ENCODE measurements at regions not wholly inside any gene's neighbourhood (a gene's known extent, or its start where the extent isn't known, plus 50 kb on each side); places are given as distances from the start of the nearest gene placed in this dataset.

DNA sequence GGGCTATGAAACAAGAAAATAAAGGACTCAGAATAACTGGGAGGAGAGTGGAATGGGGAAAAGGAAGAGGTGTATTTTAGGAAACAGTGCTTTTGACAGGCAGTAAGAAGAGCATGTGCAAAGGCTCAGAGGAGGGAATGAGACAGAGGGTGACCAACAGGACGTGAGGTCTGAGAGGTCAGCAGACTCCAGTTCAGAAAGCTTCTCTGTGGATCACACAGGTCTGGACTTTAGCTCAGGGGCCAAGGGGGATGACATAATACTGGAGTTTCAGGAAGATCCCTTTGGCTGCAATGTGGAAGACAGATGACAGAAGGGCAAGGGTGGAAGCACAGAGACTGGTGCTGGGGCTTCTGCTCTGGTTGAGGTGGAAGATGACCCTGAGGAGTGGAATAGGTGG lies 489.9 kb upstream of the CDH5 start:
- no peak for DNase-seq
- no peaks in the 10 kb centered on the region for H3K4me1 Mint-ChIP-seq (ENCODE audit: low read depth)

DNA sequence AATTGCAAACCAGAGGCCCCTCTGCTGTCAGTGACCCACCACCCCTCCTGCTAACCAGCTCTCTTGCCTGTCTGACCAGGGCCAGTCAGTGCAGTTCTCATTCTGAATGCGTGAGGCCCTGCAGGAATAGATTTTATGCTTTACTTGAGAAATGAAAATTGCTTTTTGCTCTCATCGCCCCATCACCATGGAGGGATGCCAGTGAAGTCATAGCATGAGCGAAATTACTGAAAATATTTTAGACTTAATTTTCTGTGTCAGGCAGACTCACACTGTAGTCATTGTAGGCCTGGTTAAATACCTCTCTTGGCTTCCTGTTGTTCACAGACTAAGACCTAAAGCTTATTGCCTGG lies 490.5 kb upstream of the CDH5 start:
- Mint-ChIP-seq H3K4me3 (no peak overlapping the region), H3K4me1 (ENCODE audit: low read depth) (no peaks in the 10 kb centered on the region), H3K27me3 (no peaks in the 10 kb centered on the region), H3K36me3 (ENCODE audit: low read depth) (no peaks in the 10 kb centered on the region), H3K27ac (no peak overlapping the region), H3K9me3 (no peaks in the 10 kb centered on the region)
- DNase-seq = no peak

More for the DNA sequence above, 489.9 kb upstream of the CDH5 start:
- H3K27me3 Mint-ChIP-seq = no peaks in the 10 kb centered on the region
- no peaks in the 10 kb centered on the region for H3K9me3 Mint-ChIP-seq
- no peak overlapping the region for H3K4me3 Mint-ChIP-seq
- H3K36me3 Mint-ChIP-seq (ENCODE audit: low read depth) = no peaks in the 10 kb centered on the region
- no peak overlapping the region for H3K27ac Mint-ChIP-seq

DNA sequence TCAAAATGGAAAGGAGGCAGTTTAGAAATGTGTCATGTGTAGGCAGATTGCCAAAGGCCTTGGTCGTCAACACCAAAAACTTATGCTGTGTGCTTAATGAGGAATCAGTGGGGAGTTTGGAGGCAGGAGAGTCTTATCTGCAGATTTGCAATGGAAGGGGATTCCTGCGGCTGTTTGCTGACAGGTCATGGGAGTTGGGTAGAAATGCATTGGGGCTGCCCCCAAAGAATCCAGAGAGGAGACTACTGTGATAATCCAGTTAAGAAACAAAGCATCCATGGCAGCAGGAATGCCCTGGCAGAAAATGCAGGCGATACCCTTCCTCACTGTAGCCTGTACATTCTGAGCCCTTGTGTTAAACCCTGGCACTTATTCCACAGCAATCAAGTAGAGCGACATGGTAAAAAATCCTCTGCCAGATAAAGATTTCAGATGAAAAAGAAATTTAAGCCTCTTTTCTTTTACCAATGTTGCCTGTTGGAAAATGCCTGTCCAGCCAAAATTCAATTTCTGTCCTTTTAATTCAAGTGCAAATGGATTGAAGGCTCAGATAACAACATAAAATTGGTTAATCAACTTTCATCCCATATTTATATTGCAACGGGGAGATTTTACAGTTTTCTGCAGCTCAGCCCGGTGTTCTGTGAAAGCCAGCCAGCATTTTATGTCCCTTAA lies 491.0 kb upstream of the CDH5 start:
- no peaks in the 10 kb centered on the region for H3K9me3 Mint-ChIP-seq
- no peaks in the 10 kb centered on the region for H3K4me1 Mint-ChIP-seq (ENCODE audit: low read depth)
- no peak overlapping the region for H3K4me3 Mint-ChIP-seq
- H3K27me3 Mint-ChIP-seq = no peaks in the 10 kb centered on the region
- no peaks in the 10 kb centered on the region for H3K36me3 Mint-ChIP-seq (ENCODE audit: low read depth)
- H3K27ac Mint-ChIP-seq = no peak overlapping the region
- DNase-seq = no peak

DNA sequence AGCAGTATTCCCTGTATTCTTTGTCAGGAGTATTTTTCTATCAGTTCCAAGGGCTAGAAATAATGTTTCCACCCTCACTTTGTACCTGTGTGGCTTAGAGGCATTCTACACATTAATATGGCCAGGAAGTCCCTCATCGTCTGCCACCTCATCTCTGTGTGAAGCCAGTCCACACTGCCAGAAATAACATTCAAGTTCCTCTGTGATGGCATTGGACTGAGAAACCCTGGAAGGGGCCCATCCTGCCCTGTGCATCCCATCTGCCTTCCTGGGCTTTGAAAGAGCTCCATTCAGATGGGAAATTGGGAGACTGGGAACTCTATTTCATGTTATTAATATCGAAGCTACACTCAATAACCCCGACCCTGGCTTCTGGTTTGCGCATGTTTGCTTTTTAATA lies 497.2 kb upstream of the CDH5 start:
- no peak overlapping the region for H3K4me3 Mint-ChIP-seq
- H3K4me1 Mint-ChIP-seq (ENCODE audit: low read depth) = no peaks in the 10 kb centered on the region
- DNase-seq = no peak
- peaks cover 2% of the 10 kb centered on the region for H3K9me3 Mint-ChIP-seq
- H3K27ac Mint-ChIP-seq = no peak overlapping the region
- no peaks in the 10 kb centered on the region for H3K36me3 Mint-ChIP-seq (ENCODE audit: low read depth)
- no peaks in the 10 kb centered on the region for H3K27me3 Mint-ChIP-seq

DNA sequence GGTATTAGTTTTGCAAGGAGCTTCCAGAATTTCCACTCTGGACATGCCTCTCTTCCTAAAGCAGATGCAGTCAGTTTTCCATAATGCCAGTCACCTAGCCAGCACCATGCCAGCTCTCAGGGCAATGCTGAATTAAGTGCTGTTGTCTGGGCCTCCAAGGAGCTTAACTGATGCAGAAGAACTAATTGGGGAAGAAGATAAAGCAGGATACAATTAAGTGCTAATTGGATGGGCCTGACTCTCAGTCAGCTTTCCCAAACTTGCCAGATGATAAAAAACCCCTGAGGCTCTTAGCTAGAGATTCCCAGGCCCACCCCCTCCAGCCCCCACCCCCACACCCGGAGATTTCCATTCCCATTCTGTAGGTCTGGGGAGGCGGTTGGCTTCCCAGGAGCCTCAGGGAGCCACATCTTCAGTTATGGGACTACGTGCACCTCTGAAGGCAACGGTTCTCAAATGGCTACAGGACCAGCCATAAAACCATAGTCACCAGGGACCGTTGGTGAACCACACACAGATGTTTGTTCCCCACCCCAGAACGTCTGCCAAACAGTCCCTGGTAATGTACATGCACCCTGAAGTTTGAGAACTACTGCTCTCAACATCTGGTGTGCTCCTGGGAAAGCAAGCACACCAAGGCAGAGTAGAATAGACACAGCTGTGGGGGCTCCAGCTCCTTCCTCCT lies 499.1 kb upstream of the CDH5 start:
- Mint-ChIP-seq H3K4me3 (no peak overlapping the region), H3K4me1 (ENCODE audit: low read depth) (no peaks in the 10 kb centered on the region), H3K9me3 (peaks cover 7% of the 10 kb centered on the region), H3K27ac (no peak overlapping the region), H3K27me3 (no peaks in the 10 kb centered on the region), H3K36me3 (ENCODE audit: low read depth) (no peaks in the 10 kb centered on the region)
- no peak for DNase-seq

DNA sequence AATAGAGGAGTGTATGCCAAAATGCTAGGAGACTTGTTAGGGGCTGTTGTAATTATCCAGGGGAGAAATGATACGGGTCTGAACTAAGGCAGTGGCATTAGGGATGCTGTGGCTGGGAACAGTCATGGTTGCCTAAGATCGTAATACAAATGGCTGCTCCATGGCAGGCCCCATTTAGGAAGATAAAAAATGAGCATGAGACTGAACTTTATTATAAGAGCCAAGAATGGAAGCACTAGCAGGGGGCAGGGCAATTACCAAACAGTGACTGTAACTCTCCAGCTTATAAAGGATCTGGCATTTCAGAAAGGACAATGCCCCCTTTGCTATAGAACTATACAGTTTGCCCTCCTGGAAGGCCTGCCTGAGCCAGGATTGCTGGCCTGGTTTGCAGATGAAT lies 503.3 kb upstream of the CDH5 start:
- Mint-ChIP-seq H3K36me3 (ENCODE audit: low read depth) (no peaks in the 10 kb centered on the region), H3K4me1 (ENCODE audit: low read depth) (no peaks in the 10 kb centered on the region), H3K27ac (no peak overlapping the region), H3K9me3 (peaks cover 7% of the 10 kb centered on the region), H3K27me3 (no peaks in the 10 kb centered on the region), H3K4me3 (no peak overlapping the region)
- no peak for DNase-seq

DNA sequence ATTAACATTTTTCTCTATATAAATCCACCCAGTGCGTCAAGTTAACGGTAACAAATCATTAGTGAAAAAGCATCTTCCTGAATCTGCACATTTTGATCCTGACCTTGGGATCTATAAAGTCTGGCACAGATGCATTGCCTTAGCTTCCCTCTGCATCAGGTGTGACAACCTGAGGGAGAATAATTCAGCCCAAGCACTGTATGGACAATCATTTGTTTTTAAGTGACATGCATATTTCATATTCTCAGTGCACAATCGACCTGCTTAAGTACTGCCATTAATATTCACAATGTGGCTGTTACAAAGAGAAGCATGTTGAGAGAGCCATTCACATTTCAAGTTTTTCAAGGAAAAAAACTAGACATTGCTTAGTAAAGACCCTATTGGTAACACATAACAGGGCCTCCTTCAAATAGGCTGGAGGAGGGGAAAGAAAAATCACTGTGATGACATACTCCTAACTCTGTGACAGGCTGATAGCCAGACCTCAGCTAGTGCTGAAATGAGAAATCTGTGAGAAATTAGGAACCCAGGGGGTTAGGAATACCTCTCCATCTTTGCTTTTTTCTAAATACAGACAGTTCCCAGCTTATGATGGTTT lies 505.3 kb upstream of the CDH5 start:
- H3K27me3 Mint-ChIP-seq = no peaks in the 10 kb centered on the region
- peaks cover 7% of the 10 kb centered on the region for H3K9me3 Mint-ChIP-seq
- no peak for DNase-seq
- H3K27ac Mint-ChIP-seq = no peak overlapping the region
- no peaks in the 10 kb centered on the region for H3K4me1 Mint-ChIP-seq (ENCODE audit: low read depth)
- H3K36me3 Mint-ChIP-seq (ENCODE audit: low read depth) = no peaks in the 10 kb centered on the region
- no peak overlapping the region for H3K4me3 Mint-ChIP-seq

DNA sequence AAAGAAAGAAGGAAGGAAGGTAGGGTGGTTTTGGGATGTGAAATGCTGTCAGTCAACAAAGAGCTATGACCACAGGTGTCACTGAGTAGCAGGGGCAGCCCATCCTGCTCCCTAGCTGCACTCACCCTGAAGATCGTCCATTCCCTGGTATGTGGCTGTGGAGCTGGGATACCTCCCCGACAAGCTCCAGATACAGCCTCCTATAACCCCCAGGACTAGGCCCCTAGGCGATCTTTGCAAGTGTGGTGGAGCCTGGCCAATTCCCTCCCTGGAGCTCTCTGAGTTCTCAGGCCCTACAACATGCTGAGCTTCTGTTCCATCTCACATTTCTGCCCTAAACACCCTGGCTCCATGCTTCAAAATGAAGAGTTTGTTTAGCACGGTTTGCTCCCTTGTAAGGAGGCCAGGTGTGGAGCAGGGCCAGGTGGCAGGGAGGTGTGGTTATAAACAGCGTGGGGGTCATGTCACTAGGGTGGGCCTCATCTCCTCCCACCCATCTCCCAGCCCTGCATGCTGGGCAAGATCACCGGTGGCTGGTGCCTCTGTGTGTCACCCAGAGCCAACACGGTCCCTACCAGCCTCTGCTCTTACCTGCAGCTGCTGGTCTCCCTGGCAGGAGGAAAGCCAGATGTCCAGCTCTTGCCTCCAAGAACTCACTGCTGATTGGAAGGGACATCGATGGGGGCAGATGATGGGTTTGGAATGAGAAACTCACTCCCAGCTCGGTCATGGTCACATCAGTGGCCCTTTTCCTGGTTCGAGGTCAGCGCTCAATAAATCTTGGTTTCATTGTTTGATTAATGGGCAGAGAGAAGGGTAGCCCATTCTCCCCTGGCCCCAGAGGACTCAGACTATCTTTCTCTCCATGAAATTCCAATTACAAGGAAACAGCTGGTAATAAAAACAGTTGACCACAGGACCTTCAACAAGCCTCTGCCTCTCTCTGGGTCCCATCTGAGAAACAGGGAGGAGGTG lies 511.0 kb upstream of the CDH5 start:
- no peaks in the 10 kb centered on the region for H3K27me3 Mint-ChIP-seq
- H3K4me3 Mint-ChIP-seq = no peak overlapping the region
- no peak overlapping the region for H3K27ac Mint-ChIP-seq
- no peaks in the 10 kb centered on the region for H3K36me3 Mint-ChIP-seq (ENCODE audit: low read depth)
- no peaks in the 10 kb centered on the region for H3K9me3 Mint-ChIP-seq
- H3K4me1 Mint-ChIP-seq (ENCODE audit: low read depth) = no peaks in the 10 kb centered on the region
- DNase-seq = no peak

DNA sequence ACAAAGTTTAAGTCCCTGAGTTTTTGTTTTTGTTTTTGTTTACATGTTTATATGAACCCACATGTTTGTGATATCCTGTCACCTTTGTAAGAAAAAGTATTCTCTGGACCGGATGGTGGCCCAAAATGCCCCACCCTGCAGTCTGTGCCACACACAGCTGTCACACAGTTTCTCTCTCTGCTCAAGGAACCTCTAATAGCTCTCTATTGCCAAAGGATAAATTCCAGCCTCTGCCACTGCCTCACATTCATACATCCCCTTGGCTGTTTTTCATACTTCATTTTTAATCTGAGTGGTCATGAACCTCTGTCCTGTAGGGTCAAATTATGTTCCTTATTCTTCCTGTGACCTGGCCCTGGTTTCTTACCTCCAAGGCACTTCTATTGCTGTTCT lies 520.3 kb upstream of the CDH5 start:
- H3K36me3 Mint-ChIP-seq (ENCODE audit: low read depth) = no peaks in the 10 kb centered on the region
- H3K27ac Mint-ChIP-seq = no peak overlapping the region
- H3K27me3 Mint-ChIP-seq = no peaks in the 10 kb centered on the region
- H3K4me3 Mint-ChIP-seq = no peak overlapping the region
- peaks cover 4% of the 10 kb centered on the region for H3K9me3 Mint-ChIP-seq
- DNase-seq = no peak
- no peaks in the 10 kb centered on the region for H3K4me1 Mint-ChIP-seq (ENCODE audit: low read depth)

DNA sequence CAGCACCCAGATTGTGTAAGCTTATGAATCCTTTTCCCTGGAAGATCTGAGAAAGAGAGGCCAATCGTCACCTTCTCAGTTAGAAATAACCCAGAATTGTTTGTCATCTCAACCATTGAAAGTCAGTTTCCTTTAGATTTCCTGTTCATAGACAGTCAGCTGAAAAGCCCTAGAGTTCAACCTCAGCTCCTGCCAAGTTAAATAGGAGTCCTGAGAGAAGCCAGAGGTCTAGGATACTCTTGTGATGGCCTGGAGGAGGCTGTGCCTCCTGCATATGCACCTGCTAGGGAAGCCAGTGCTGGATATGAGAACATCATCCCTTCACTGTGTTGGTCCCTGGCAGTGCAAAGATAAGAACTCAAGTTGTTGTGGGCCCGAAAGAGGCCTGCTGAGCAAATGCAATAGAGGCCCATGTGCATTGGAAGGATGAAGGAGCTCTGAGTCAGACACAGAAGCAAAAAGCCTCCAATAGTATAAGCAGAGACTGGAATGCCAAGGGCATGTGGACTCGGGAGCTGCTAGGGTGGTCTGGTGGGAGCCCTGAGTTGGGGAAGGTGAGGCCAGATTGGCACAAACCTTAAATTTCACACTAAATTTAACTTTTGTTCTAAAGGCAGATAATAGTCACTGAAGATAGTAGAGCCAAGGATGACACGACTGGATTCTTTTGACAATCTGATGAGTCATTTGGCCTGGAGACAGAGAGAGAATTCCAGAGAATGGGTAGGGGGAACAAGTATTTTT lies 520.9 kb upstream of the CDH5 start:
- H3K4me3 Mint-ChIP-seq = no peak overlapping the region
- no peaks in the 10 kb centered on the region for H3K36me3 Mint-ChIP-seq (ENCODE audit: low read depth)
- H3K27ac Mint-ChIP-seq = no peak overlapping the region
- no peak for DNase-seq
- H3K27me3 Mint-ChIP-seq = no peaks in the 10 kb centered on the region
- H3K9me3 Mint-ChIP-seq = peaks cover 4% of the 10 kb centered on the region
- H3K4me1 Mint-ChIP-seq (ENCODE audit: low read depth) = no peaks in the 10 kb centered on the region

DNA sequence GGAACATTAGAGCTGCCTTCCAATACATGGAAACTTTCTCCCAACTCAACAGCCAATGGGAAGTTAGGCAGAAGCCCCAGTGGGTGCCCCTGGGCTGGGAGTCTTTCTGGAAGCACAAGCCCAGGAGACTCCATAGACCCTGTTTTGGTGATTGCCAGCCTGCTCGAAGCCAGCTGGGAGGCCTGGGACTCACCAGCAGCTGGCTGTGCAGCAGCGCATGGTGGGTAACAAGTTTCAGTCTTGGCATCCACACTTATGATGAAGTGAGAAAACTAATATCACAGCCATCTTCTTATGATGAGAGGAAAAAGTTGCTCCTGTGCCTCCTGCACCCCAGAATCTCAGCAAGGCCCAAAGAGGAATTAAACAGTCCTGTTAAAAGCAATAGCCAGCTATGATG lies 522.5 kb upstream of the CDH5 start:
- Mint-ChIP-seq H3K9me3 (peaks cover 2% of the 10 kb centered on the region), H3K36me3 (ENCODE audit: low read depth) (no peaks in the 10 kb centered on the region), H3K4me1 (ENCODE audit: low read depth) (no peaks in the 10 kb centered on the region), H3K27me3 (no peaks in the 10 kb centered on the region), H3K27ac (no peak overlapping the region), H3K4me3 (no peak overlapping the region)
- no peak for DNase-seq

DNA sequence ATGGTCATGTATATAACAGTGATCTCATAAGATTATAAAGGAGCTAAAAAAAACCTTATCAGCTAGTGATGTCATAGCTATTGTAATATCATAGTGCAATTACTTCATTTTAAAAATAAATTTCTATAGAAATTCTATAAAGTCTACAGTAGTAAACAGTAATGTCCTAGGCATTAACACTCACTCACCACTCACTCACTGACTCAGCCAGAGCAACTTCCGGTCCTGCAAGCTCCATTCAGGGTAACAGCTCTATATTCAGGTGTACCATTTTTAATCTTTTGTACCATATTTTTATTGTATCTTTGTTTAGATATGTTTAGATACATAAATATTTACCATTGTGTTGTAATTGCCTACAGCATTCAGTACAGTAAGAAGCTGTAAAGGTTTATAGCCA lies 524.4 kb upstream of the CDH5 start:
- no peak for DNase-seq
- Mint-ChIP-seq H3K27me3 (no peaks in the 10 kb centered on the region), H3K36me3 (ENCODE audit: low read depth) (no peaks in the 10 kb centered on the region), H3K4me3 (no peak overlapping the region), H3K27ac (no peak overlapping the region), H3K4me1 (ENCODE audit: low read depth) (no peaks in the 10 kb centered on the region), H3K9me3 (no peaks in the 10 kb centered on the region)

DNA sequence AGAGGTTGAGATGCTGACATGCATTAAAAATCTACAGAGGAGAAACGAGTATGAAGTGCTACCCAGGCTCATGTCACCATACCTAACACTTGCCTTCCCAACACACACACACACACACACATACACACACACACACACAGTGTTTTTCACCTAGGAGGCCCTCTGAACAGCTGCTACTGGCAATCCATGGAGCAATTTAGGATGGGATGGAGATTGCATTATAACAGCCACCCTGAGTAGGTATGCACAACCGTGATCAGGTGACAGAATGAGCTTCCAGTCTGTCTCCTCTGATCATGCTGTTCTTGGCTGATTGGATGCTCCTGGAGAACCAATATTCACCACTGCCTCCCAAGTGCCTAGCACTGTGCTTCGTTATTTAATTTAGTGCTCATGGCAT lies 528.5 kb upstream of the CDH5 start:
- no peaks in the 10 kb centered on the region for H3K36me3 Mint-ChIP-seq (ENCODE audit: low read depth)
- H3K27me3 Mint-ChIP-seq = no peaks in the 10 kb centered on the region
- no peaks in the 10 kb centered on the region for H3K4me1 Mint-ChIP-seq (ENCODE audit: low read depth)
- no peak for DNase-seq
- no peak overlapping the region for H3K27ac Mint-ChIP-seq
- H3K4me3 Mint-ChIP-seq = no peak overlapping the region
- no peaks in the 10 kb centered on the region for H3K9me3 Mint-ChIP-seq

DNA sequence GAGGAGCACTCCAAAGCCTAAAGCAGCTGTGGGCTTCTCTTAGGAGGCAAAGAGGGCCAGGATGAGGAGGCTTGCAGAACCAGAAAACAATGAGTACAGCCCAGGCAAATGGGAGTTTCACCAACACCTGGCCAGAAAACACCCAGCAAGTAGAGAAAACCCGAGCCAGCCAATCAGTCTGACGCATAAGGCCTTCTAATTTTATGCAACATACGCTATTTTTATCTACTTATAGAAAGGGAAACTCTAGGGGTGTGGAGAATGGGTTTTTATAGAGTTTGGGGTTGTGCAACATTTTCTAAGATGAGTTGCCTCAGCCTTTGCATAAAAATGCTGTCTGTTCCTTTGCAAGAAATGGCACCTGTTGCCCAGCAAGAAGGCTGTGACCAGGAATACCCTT lies 529.0 kb upstream of the CDH5 start:
- Mint-ChIP-seq H3K9me3 (no peaks in the 10 kb centered on the region), H3K36me3 (ENCODE audit: low read depth) (no peaks in the 10 kb centered on the region), H3K4me1 (ENCODE audit: low read depth) (no peaks in the 10 kb centered on the region), H3K4me3 (no peak overlapping the region), H3K27ac (no peak overlapping the region), H3K27me3 (no peaks in the 10 kb centered on the region)
- no peak for DNase-seq
